ENCODE measurements at regions not wholly inside any gene's neighbourhood (a gene's known extent, or its start where the extent isn't known, plus 50 kb on each side); places are given as distances from the start of the nearest gene placed in this dataset.
"Not testable (repeated sequence)": the region's sequence is repeated elsewhere in the genome, so short reads cannot be mapped to it uniquely, and the experiment has no call there.

- not testable (repeated sequence) for DNase-seq (ENCODE audit: low spot score)
Observed at GRCh38 chr2:81362468-81362867, 1057.9 kb upstream of the LRRTM1 start.

- DNase-seq (ENCODE audit: low spot score): no peak
Observed at GRCh38 chr2:81355436-81355835, 1050.9 kb upstream of the LRRTM1 start.

GRCh38 chr2:81334046-81334445, 1029.5 kb upstream of the LRRTM1 start:
- no peak for DNase-seq (ENCODE audit: low spot score)

- DNase-seq (ENCODE audit: low spot score): no peak
Observed at GRCh38 chr2:81328968-81329367, 1024.4 kb upstream of the LRRTM1 start.

- DNase-seq (ENCODE audit: low spot score): no peak
Observed at GRCh38 chr2:81327911-81328310, 1023.4 kb upstream of the LRRTM1 start.

- no peak for DNase-seq (ENCODE audit: low spot score)
Observed at GRCh38 chr2:81324046-81324445, 1019.5 kb upstream of the LRRTM1 start.

GRCh38 chr2:81304154-81304830, 999.7 kb upstream of the LRRTM1 start:
- no peak for DNase-seq (ENCODE audit: low spot score)

- no peak for DNase-seq (ENCODE audit: low spot score)
Observed at GRCh38 chr2:81303321-81303720, 998.8 kb upstream of the LRRTM1 start.

GRCh38 chr2:81299841-81300240, 995.3 kb upstream of the LRRTM1 start:
- DNase-seq (ENCODE audit: low spot score): no peak

- no peak for DNase-seq (ENCODE audit: low spot score)
Observed at GRCh38 chr2:81290846-81291245, 986.3 kb upstream of the LRRTM1 start.

- no peak for DNase-seq (ENCODE audit: low spot score)
Observed at GRCh38 chr2:81283081-81283480, 978.5 kb upstream of the LRRTM1 start.

- DNase-seq (ENCODE audit: low spot score): no peak
Observed at GRCh38 chr2:81282151-81282769, 977.7 kb upstream of the LRRTM1 start.

GRCh38 chr2:81276595-81276994, 972.0 kb upstream of the LRRTM1 start:
- DNase-seq (ENCODE audit: low spot score): no peak

GRCh38 chr2:81266106-81266505, 961.6 kb upstream of the LRRTM1 start:
- DNase-seq (ENCODE audit: low spot score): no peak

- no peak for DNase-seq (ENCODE audit: low spot score)
Observed at GRCh38 chr2:81263989-81264388, 959.4 kb upstream of the LRRTM1 start.

GRCh38 chr2:81260320-81260719, 955.8 kb upstream of the LRRTM1 start:
- no peak for DNase-seq (ENCODE audit: low spot score)

- DNase-seq (ENCODE audit: low spot score): no peak
Observed at GRCh38 chr2:81250270-81250669, 945.7 kb upstream of the LRRTM1 start.

GRCh38 chr2:81249152-81249551, 944.6 kb upstream of the LRRTM1 start:
- no peak for DNase-seq (ENCODE audit: low spot score)

GRCh38 chr2:81247648-81248047, 943.1 kb upstream of the LRRTM1 start:
- DNase-seq (ENCODE audit: low spot score): no peak

GRCh38 chr2:81242501-81242900, 937.9 kb upstream of the LRRTM1 start:
- no peak for DNase-seq (ENCODE audit: low spot score)

- DNase-seq (ENCODE audit: low spot score): no peak
Observed at GRCh38 chr2:81238462-81238861, 933.9 kb upstream of the LRRTM1 start.

- DNase-seq (ENCODE audit: low spot score): no peak
Observed at GRCh38 chr2:81235601-81236000, 931.0 kb upstream of the LRRTM1 start.

- no peak for DNase-seq (ENCODE audit: low spot score)
Observed at GRCh38 chr2:81234711-81235110, 930.2 kb upstream of the LRRTM1 start.

- no peak for DNase-seq (ENCODE audit: low spot score)
Observed at GRCh38 chr2:81225756-81226155, 921.2 kb upstream of the LRRTM1 start.

Measured in putamen (tissue), 1 donor.